Activated naive CD8-positive, alpha-beta T cell treated with anti-CD3 and anti-CD28 coated beads for 36 hours (primary cell): ENCODE measurements at regions not wholly inside any gene's neighbourhood (a gene's known extent, or its start where the extent isn't known, plus 50 kb on each side); places are given as distances from the start of the nearest gene placed in this dataset.

ENCODE experiments used
- DNase-seq: peaks from one replicate; pipeline ENCODE4 v3.0.0; 2021
- H3K27ac Mint-ChIP-seq: one replicate; pipeline ENCODE4 v1.8.0; 2022; ENCODE audit warnings: mild to moderate bottlenecking, moderate library complexity, mixed read lengths
- H3K27me3 Mint-ChIP-seq: one replicate; pipeline ENCODE4 v1.8.0; 2022; ENCODE audit warnings: mild to moderate bottlenecking, mixed read lengths
- H3K36me3 Mint-ChIP-seq: one replicate; pipeline ENCODE4 v1.8.0; 2021; ENCODE audit warnings: mild to moderate bottlenecking, mixed read lengths
- H3K4me1 Mint-ChIP-seq: one replicate; pipeline ENCODE4 v1.8.0; 2021; ENCODE audit warnings: mixed read lengths
- H3K4me3 Mint-ChIP-seq: one replicate; pipeline ENCODE4 v1.8.0; 2022; ENCODE audit warnings: mild to moderate bottlenecking, moderate library complexity, mixed read lengths
- H3K9me3 Mint-ChIP-seq: one replicate; pipeline ENCODE4 v1.8.0; 2022; ENCODE audit warnings: mixed read lengths

- Mint-ChIP-seq H3K27ac (no peak overlapping the region), H3K27me3 (no peaks in the 10 kb centered on the region), H3K9me3 (no peaks in the 10 kb centered on the region), H3K4me3 (no peak overlapping the region), H3K36me3 (no peaks in the 10 kb centered on the region), H3K4me1 (peaks cover 5% of the 10 kb centered on the region)
- DNase-seq = no peak
Measured at GRCh38 chr2:217060951-217061547, 201.2 kb upstream of the TNP1 start.

GRCh38 chr2:217060516-217060915, 200.7 kb upstream of the TNP1 start:
- no peak overlapping the region for H3K4me3 Mint-ChIP-seq
- H3K36me3 Mint-ChIP-seq = no peaks in the 10 kb centered on the region
- no peak for DNase-seq
- no peaks in the 10 kb centered on the region for H3K27me3 Mint-ChIP-seq
- no peaks in the 10 kb centered on the region for H3K9me3 Mint-ChIP-seq
- no peak overlapping the region for H3K27ac Mint-ChIP-seq
- H3K4me1 Mint-ChIP-seq = peaks cover 5% of the 10 kb centered on the region

GRCh38 chr2:217058791-217059755, 199.2 kb upstream of the TNP1 start:
- Mint-ChIP-seq H3K27me3 (peaks cover 6% of the 10 kb centered on the region), H3K4me3 (no peak overlapping the region), H3K36me3 (no peaks in the 10 kb centered on the region), H3K9me3 (no peaks in the 10 kb centered on the region), H3K4me1 (peaks cover 5% of the 10 kb centered on the region), H3K27ac (no peak overlapping the region)
- no peak for DNase-seq

GRCh38 chr2:217057773-217058172, 197.9 kb upstream of the TNP1 start:
- DNase-seq = no peak
- no peak overlapping the region for H3K4me3 Mint-ChIP-seq
- H3K36me3 Mint-ChIP-seq = no peaks in the 10 kb centered on the region
- peaks cover 3% of the 10 kb centered on the region for H3K4me1 Mint-ChIP-seq
- H3K9me3 Mint-ChIP-seq = no peaks in the 10 kb centered on the region
- H3K27ac Mint-ChIP-seq = no peak overlapping the region
- peaks cover 12% of the 10 kb centered on the region for H3K27me3 Mint-ChIP-seq

GRCh38 chr2:217055624-217056023, 195.8 kb upstream of the TNP1 start:
- no peaks in the 10 kb centered on the region for H3K36me3 Mint-ChIP-seq
- peaks cover 18% of the 10 kb centered on the region for H3K27me3 Mint-ChIP-seq
- H3K4me1 Mint-ChIP-seq = no peaks in the 10 kb centered on the region
- no peak overlapping the region for H3K27ac Mint-ChIP-seq
- no peaks in the 10 kb centered on the region for H3K9me3 Mint-ChIP-seq
- H3K4me3 Mint-ChIP-seq = no peak overlapping the region
- DNase-seq = no peak

GRCh38 chr2:217054791-217055190, 194.9 kb upstream of the TNP1 start:
- Mint-ChIP-seq H3K4me3 (no peak overlapping the region), H3K27me3 (peaks cover 22% of the 10 kb centered on the region)

GRCh38 chr2:217052856-217053577, 193.2 kb upstream of the TNP1 start:
- H3K27ac Mint-ChIP-seq = no peak overlapping the region
- H3K27me3 Mint-ChIP-seq = peaks cover 28% of the 10 kb centered on the region
- no peaks in the 10 kb centered on the region for H3K36me3 Mint-ChIP-seq
- H3K9me3 Mint-ChIP-seq = no peaks in the 10 kb centered on the region
- no peaks in the 10 kb centered on the region for H3K4me1 Mint-ChIP-seq
- no peak overlapping the region for H3K4me3 Mint-ChIP-seq
- DNase-seq = no peak

More at GRCh38 chr2:217054791-217055190, 194.9 kb upstream of the TNP1 start:
- no peaks in the 10 kb centered on the region for H3K36me3 Mint-ChIP-seq
- H3K27ac Mint-ChIP-seq = no peak overlapping the region
- no peak for DNase-seq
- H3K4me1 Mint-ChIP-seq = no peaks in the 10 kb centered on the region
- H3K9me3 Mint-ChIP-seq = no peaks in the 10 kb centered on the region

GRCh38 chr2:217051416-217051815, 191.6 kb upstream of the TNP1 start:
- Mint-ChIP-seq H3K4me3 (no peak overlapping the region), H3K9me3 (no peaks in the 10 kb centered on the region), H3K4me1 (no peaks in the 10 kb centered on the region), H3K36me3 (no peaks in the 10 kb centered on the region), H3K27me3 (peaks cover 29% of the 10 kb centered on the region), H3K27ac (no peak overlapping the region)
- no peak for DNase-seq

GRCh38 chr2:217049956-217050355, 190.1 kb upstream of the TNP1 start:
- Mint-ChIP-seq H3K9me3 (no peaks in the 10 kb centered on the region), H3K36me3 (no peaks in the 10 kb centered on the region), H3K4me3 (no peak overlapping the region), H3K4me1 (no peaks in the 10 kb centered on the region), H3K27me3 (peaks cover 27% of the 10 kb centered on the region), H3K27ac (no peak overlapping the region)
- DNase-seq = no peak

- no peak for DNase-seq
- H3K4me1 Mint-ChIP-seq = no peaks in the 10 kb centered on the region
- no peak overlapping the region for H3K4me3 Mint-ChIP-seq
- no peak overlapping the region for H3K27ac Mint-ChIP-seq
- peaks cover 27% of the 10 kb centered on the region for H3K27me3 Mint-ChIP-seq
- no peaks in the 10 kb centered on the region for H3K9me3 Mint-ChIP-seq
- H3K36me3 Mint-ChIP-seq = no peaks in the 10 kb centered on the region
Measured at GRCh38 chr2:217049422-217049821, 189.6 kb upstream of the TNP1 start.

GRCh38 chr2:217048730-217049129, 188.9 kb upstream of the TNP1 start:
- DNase-seq = no peak
- H3K27me3 Mint-ChIP-seq = peaks cover 30% of the 10 kb centered on the region
- no peaks in the 10 kb centered on the region for H3K4me1 Mint-ChIP-seq
- H3K27ac Mint-ChIP-seq = no peak overlapping the region
- no peak overlapping the region for H3K4me3 Mint-ChIP-seq
- no peaks in the 10 kb centered on the region for H3K36me3 Mint-ChIP-seq
- no peaks in the 10 kb centered on the region for H3K9me3 Mint-ChIP-seq

- Mint-ChIP-seq H3K4me3 (no peak overlapping the region), H3K9me3 (no peaks in the 10 kb centered on the region), H3K27ac (no peak overlapping the region), H3K27me3 (peaks cover 22% of the 10 kb centered on the region), H3K4me1 (no peaks in the 10 kb centered on the region), H3K36me3 (no peaks in the 10 kb centered on the region)
- no peak for DNase-seq
Measured at GRCh38 chr2:217047631-217048030, 187.8 kb upstream of the TNP1 start.

GRCh38 chr2:217047209-217047608, 187.3 kb upstream of the TNP1 start:
- Mint-ChIP-seq H3K36me3 (no peaks in the 10 kb centered on the region), H3K9me3 (no peaks in the 10 kb centered on the region), H3K4me3 (no peak overlapping the region), H3K27me3 (peaks cover 21% of the 10 kb centered on the region), H3K27ac (no peak overlapping the region), H3K4me1 (no peaks in the 10 kb centered on the region)
- DNase-seq = no peak

- Mint-ChIP-seq H3K27me3 (peaks cover 26% of the 10 kb centered on the region), H3K9me3 (peaks cover 2% of the 10 kb centered on the region), H3K36me3 (no peaks in the 10 kb centered on the region), H3K27ac (no peak overlapping the region), H3K4me1 (no peaks in the 10 kb centered on the region), H3K4me3 (no peak overlapping the region)
- DNase-seq = no peak
Measured at GRCh38 chr2:217045700-217046475, 186.0 kb upstream of the TNP1 start.

GRCh38 chr2:217040099-217040498, 180.2 kb upstream of the TNP1 start:
- no peak overlapping the region for H3K4me3 Mint-ChIP-seq
- no peak overlapping the region for H3K27ac Mint-ChIP-seq
- H3K27me3 Mint-ChIP-seq = peaks cover 13% of the 10 kb centered on the region
- DNase-seq = no peak
- H3K36me3 Mint-ChIP-seq = no peaks in the 10 kb centered on the region
- H3K9me3 Mint-ChIP-seq = peaks cover 2% of the 10 kb centered on the region
- H3K4me1 Mint-ChIP-seq = no peaks in the 10 kb centered on the region
